ENCODE measurements at regions not wholly inside any gene's neighbourhood (a gene's known extent, or its start where the extent isn't known, plus 50 kb on each side); places are given as distances from the start of the nearest gene placed in this dataset.
A peak's percentile ranks its signal among the peaks of the same experiment; 100 is the strongest.

GRCh38 chr3:31420311-31420710 lies 112.4 kb upstream of the STT3B start:
- DNase-seq (ENCODE audit: low read depth, low spot score): no peak

- no peak for DNase-seq (ENCODE audit: low read depth, low spot score)
Observed at GRCh38 chr3:31421314-31422048, 111.2 kb upstream of the STT3B start.

- no peak for DNase-seq (ENCODE audit: low read depth, low spot score)
Observed at GRCh38 chr3:31422237-31422636, 110.5 kb upstream of the STT3B start.

- DNase-seq (ENCODE audit: low read depth, low spot score): no peak
Observed at GRCh38 chr3:31423482-31423881, 109.2 kb upstream of the STT3B start.

GRCh38 chr3:31425401-31425800 lies 107.3 kb upstream of the STT3B start:
- no peak for DNase-seq (ENCODE audit: low read depth, low spot score)

GRCh38 chr3:31427623-31428022 lies 105.1 kb upstream of the STT3B start:
- no peak for DNase-seq (ENCODE audit: low read depth, low spot score)

GRCh38 chr3:31431321-31431720 lies 101.4 kb upstream of the STT3B start:
- DNase-seq (ENCODE audit: low read depth, low spot score): no peak

- no peak for DNase-seq (ENCODE audit: low read depth, low spot score)
Observed at GRCh38 chr3:31432897-31433678, 99.6 kb upstream of the STT3B start.

GRCh38 chr3:31433679-31433992 lies 99.1 kb upstream of the STT3B start:
- DNase-seq (ENCODE audit: low read depth, low spot score): no peak

- no peak for DNase-seq (ENCODE audit: low read depth, low spot score)
Observed at GRCh38 chr3:31434819-31435218, 97.9 kb upstream of the STT3B start.

GRCh38 chr3:31436830-31437229 lies 95.9 kb upstream of the STT3B start:
- DNase-seq (ENCODE audit: low read depth, low spot score): no peak

- no peak for DNase-seq (ENCODE audit: low read depth, low spot score)
Observed at GRCh38 chr3:31438742-31439141, 94.0 kb upstream of the STT3B start.

GRCh38 chr3:31439890-31440750 lies 92.6 kb upstream of the STT3B start:
- no peak for DNase-seq (ENCODE audit: low read depth, low spot score)

GRCh38 chr3:31440878-31441277 lies 91.8 kb upstream of the STT3B start:
- DNase-seq (ENCODE audit: low read depth, low spot score): no peak

GRCh38 chr3:31442755-31443154 lies 90.0 kb upstream of the STT3B start:
- no peak for DNase-seq (ENCODE audit: low read depth, low spot score)

GRCh38 chr3:31444220-31445142 lies 88.2 kb upstream of the STT3B start:
- DNase-seq (ENCODE audit: low read depth, low spot score): no peak

- no peak for DNase-seq (ENCODE audit: low read depth, low spot score)
Observed at GRCh38 chr3:31445701-31446100, 87.0 kb upstream of the STT3B start.

- DNase-seq (ENCODE audit: low read depth, low spot score): peak; percentile 20
Observed at GRCh38 chr3:31448035-31448881, 84.5 kb upstream of the STT3B start.

- DNase-seq (ENCODE audit: low read depth, low spot score): no peak
Observed at GRCh38 chr3:31448882-31449243, 83.9 kb upstream of the STT3B start.

- no peak for DNase-seq (ENCODE audit: low read depth, low spot score)
Observed at GRCh38 chr3:31449318-31449717, 83.4 kb upstream of the STT3B start.
